HG03095 (cell line): ENCODE measurements at regions not wholly inside any gene's neighbourhood (a gene's known extent, or its start where the extent isn't known, plus 50 kb on each side); places are given as distances from the start of the nearest gene placed in this dataset.

Experiments used
- ATAC-seq: cut with Tn5 transposase; IDR thresholded peaks from one replicate; pipeline ENCODE4 v1.9.1; 2021; ENCODE audit warnings: moderate library complexity; ENCODE audit not compliant: unreplicated experiment

GRCh38 chr18:30929718-30930117 lies 112.8 kb downstream of the DSC3 start:
- ATAC-seq, result no peak

GRCh38 chr18:30929065-30929464 lies 113.5 kb downstream of the DSC3 start:
- ATAC-seq, result no peak

DNA sequence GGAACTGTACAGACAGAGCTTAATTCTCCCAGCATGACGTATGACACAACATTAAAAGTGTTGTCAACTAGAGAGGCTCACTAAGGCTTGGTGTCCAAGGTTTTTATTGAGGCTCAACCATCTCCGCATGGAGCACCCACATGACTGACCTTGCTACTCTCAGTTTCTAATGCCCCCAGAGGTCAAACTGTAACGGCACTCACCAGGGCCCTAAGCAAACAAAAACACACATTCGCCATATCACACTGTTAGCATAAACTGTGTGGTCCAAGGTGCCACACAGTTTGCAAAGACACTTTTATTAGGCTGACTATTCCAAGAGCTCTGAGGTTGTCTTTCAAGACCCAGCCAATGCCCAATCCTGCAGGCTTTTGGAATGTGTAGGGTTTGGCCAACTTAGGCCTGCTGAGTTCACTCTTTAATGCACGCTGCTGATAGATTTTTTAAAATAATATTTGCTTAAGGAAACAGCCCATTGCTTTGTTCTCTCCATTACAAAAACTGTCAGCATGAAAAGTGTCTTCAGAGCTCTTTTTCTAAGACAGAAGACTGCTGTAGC lies 114.9 kb downstream of the DSC3 start:
- no peak for ATAC-seq

DNA sequence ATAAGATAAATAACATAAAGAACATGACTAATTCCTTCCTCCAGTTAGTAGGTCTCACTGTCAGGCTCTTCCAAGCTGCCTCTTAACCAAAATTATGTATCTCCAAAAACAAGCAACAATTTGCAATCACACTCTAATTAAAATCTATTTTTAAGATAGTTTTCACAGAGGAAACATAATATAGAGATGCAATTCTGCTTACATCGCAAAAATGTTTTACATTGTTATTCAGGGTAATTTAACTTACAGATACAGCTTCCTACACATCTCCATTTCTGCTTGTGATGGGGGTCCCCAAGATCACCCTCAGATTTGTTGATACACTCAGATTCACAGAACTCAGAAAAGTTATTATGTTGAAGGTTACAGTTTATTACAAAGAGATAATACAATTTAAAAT lies 115.5 kb downstream of the DSC3 start:
- no peak for ATAC-seq

DNA sequence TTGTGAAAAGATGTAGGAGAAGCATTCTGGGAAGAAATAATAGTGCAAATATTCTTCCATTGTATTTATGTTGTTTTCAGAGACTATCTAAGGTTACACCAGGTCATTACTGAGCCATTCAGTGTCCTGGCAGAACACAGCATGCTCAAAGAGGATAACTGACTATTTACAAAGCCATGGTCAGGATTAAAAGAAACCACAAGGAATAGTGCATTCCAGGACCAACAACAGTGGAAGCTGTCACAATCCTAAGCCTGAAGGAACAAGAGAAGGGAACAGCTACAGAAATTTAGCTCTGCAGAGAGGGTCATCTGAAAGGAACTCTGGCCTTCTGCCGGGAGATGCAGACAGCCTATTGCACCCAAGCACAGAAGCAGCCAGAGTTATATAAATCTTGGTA lies 116.7 kb downstream of the DSC3 start:
- no peak for ATAC-seq

- no peak for ATAC-seq
These were observed 121.8 kb downstream of the DSC3 start for GRCh38 chr18:30920757-30921156.

DNA sequence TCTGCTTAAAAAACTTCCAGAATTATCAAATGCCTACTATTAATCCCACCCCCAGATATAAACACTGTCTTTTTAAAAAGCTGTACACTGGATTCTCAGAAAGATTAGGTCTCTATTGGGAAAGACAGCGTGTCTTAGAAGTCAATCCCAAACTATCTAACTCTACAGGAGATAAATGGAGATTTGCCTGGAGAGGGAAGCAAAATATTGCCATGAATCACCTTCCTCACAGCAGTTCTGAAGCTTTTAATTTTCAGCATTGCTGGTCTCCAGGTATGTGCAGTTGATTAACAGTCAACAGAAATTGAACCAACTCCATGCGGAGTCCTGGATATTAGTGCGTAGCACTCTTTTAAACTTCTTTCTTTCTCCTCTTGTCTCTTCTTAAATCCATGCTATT lies 122.2 kb downstream of the DSC3 start:
- ATAC-seq, result no peak

DNA sequence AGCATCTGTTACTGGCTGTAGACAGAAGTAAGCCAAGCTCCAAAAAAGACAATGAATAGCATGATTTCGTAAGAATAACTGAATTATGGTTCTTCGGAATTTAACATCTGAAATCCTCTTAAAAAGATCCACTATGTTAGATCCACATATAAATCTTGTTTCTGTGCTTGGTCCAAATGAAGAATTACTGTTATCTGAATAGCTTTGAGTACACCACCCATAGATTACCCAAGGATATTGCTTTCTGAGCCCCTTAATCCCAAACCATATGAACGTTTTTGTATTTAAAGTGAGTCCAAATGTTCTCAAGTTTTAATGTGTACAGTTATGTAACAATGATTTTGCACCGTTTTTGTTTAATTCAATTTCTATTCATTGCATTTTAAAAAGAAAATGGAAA lies 124.9 kb downstream of the DSC3 start:
- ATAC-seq, result no peak

GRCh38 chr18:30915336-30915988 lies 127.1 kb downstream of the DSC3 start:
- no peak for ATAC-seq

DNA sequence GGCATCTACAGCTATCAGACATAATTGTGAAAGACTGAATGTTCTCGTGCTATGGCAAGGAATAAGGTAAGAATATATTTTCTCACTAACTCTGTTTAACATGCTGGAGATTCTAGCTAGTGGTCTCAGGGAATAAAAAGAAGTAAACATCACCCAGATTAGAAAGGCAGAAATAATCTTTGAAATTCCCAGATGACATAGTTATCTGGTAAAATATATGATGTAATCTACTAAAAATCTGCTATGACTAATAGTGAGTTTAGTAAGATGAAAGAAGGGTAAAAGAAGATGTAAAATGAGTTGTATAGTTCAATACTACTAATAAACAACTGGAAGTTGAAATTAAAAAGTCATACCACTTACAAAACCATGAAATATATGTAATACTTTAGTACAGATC lies 134.2 kb downstream of the DSC3 start:
- no peak for ATAC-seq

- ATAC-seq, result no peak
These were observed 139.0 kb downstream of the DSC3 start for GRCh38 chr18:30903566-30903965.

DNA sequence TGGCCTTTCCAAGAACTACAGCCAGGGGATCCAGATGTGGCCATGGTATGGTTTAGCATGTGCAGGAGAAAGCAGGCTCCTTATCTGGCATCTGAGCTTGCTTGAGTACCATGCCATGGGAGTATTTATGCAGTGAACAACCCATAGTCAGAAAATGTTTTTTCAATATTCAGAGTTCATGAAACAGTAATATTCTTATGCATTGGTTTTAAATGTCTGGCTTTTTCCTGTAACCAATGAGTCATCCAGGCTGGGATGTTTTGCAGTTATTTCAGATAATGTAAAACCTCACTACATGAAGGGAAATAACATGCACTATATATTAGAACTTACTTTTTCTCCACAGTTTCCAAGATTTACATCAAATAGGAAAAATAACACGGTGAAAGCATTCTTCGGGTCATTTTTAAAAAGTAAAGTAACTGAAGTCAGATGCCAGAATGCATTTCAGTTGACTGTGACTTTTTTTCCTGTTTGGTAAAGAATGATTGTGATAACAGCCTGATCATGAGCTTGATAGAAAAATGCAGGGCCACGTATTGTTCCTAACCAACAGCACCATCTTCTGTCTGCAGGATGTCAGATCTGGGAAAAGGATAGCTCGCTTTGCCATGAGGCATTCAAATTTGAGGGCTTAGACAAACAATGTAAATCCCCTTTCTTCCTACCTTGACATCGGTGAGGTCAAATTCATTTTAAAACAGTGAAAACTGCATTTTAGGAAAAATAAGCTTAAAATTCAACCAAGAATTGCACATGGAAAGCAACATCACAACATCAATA lies 152.8 kb downstream of the DSC3 start:
- ATAC-seq, result no peak

DNA sequence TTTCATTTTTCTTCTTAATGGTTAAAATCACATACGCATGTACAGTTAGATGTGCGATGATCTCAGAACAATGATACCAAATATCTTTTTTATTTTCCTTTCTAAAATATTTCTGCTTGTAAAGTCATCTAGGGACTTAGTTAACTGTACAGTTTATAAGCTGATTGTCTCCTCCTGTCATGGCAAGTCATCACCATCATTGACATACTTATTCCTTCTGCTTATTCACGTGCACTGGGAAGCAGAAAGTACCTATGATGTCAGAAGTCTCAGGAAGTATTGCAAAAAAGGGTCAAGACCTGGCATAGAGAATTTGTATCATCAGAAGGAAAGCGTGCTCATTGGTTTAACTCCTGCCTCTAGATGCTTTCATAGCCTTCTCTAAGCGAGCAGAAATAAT lies 154.2 kb downstream of the DSC3 start:
- ATAC-seq, result no peak

GRCh38 chr18:30886998-30887397 lies 155.5 kb downstream of the DSC3 start:
- no peak for ATAC-seq

DNA sequence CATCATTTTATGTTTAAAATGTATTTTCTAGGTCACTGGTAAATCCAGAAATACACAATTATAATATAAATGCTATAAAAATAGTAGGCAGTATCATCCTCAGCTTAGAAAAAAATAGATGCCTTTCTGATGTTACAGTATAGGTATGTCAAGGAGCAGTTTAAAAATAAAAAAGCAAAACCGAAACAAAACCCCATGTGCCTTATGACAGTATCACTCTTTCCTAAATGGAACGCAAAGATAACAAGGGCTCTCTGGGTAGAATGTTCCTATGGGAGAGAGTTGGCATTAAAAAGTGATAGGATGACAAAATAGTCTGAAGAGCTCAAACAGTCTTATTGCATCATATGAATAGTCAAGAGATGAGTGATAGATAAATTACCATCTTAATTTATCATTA lies 172.1 kb downstream of the DSC3 start:
- ATAC-seq, result no peak

DNA sequence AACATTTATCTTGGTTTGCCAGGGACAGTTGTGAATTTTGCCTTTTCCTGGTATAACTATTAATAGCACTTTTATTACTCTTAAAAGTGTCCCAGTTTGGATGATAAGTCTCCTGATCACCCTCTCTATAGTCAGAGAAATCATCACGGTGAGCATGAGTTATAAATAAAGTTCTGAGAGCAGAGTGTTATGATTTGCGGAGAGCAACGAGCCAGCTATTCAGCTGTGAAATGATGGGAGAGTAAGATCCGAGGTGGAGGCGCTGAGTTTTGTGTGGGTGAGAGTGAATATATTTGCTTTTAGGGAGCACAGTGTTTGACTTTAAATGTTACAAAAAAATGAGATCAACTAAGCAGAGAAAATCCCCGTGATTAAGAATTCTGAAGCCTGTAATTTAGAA lies 179.6 kb downstream of the DSC3 start:
- ATAC-seq, result no peak

DNA sequence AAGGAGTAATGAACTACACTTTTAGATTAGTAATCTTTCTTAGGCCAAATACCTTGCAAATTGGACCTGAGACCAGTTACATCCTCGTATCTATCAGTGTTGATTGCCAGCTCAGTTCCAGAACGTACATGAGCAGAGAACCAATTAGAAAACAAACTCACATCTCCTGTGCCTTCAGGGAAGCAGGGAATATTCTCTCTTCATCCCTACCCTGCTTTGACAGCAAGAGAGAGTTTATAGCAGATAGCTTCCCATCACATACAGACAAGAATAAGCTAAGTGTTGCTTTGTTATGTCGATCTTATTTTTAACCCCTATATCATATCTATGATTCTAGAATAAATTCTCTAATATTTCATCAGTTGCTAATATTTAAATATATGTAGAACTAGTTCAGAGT lies 181.8 kb downstream of the DSC3 start:
- no peak for ATAC-seq

GRCh38 chr18:30859036-30859435 lies 183.5 kb downstream of the DSC3 start:
- ATAC-seq, result no peak

DNA sequence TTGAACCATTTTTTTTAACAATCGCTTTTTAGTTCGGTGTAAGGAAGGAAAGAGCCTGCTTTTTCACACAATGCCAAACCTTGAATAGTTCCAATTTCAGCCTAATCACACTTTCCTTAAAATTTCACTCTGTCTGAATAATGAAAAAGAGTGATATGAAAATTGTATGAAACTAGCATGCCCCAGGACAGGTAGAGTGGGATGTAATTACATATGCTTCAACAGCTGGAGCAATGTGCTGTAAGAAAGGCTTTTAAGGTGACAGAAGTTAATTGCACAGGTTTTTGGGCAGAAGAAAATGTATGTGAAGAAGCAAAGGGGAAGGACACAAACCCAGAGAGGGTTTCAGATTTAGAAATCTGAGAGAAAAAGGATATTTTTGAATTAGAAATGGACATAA lies 184.0 kb downstream of the DSC3 start:
- no peak for ATAC-seq

DNA sequence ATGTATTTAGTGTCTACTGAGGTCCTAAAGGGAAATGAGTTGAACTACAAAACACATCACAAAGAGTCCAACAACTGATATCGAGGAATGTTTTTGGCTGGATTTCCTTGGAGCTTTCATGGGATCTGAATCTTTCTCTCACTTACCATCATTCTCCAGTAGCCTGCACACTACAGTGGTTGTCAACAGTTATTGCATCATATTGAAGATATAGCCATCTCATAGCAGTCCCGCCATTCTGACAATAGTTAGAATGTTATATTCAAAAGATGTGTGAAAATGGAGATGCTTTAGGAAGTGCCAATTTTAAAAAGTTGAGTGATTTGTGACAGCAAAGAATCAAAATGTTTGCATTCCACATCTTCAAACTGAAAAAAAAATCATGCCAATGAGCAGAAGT lies 186.8 kb downstream of the DSC3 start:
- ATAC-seq, result no peak

- no peak for ATAC-seq
These were observed 189.6 kb downstream of the DSC3 start for GRCh38 chr18:30852980-30853379.

- ATAC-seq, result no peak
These were observed 190.0 kb downstream of the DSC3 start for GRCh38 chr18:30852541-30852940.
